GM23338 (cell line): ENCODE measurements at regions not wholly inside any gene's neighbourhood (a gene's known extent, or its start where the extent isn't known, plus 50 kb on each side); places are given as distances from the start of the nearest gene placed in this dataset.

Experiments
- ATAC-seq: fragments of 200-7000 bp; cut with Tn5 transposase; 3 replicates; pipeline ENCODE4 v1.9.1; 2020
- DNase-seq: peaks from one replicate; pipeline ENCODE4 v3.0.0-alpha.2; 2015; ENCODE audit warnings: low spot score
- H2AFZ ChIP-seq: fragments of 200-600 bp; sonication (generic); 2 replicates; pipeline ENCODE4 v1.8.0; 2016; ENCODE audit warnings: antibody characterized with exemption, mild to moderate bottlenecking, moderate library complexity
- H3F3A ChIP-seq: fragments of 200-600 bp; sonication (generic); replicated peaks from 2 replicates; pipeline ENCODE4 v1.8.0; 2017; ENCODE audit warnings: antibody characterized with exemption, mixed run types, low read depth
- H3K27ac ChIP-seq: fragments of 200-600 bp; sonication (generic); 2 replicates; pipeline ENCODE4 v1.6.1; 2016; ENCODE audit warnings: low read depth
- H3K27me3 ChIP-seq: fragments of 200-600 bp; sonication (generic); 2 replicates; pipeline ENCODE4 v1.8.0; 2016; ENCODE audit warnings: mild to moderate bottlenecking, mixed run types, moderate library complexity; ENCODE audit not compliant: insufficient read depth
- H3K36me3 ChIP-seq: fragments of 200-600 bp; sonication (generic); 2 replicates; pipeline ENCODE4 v1.8.0; 2016; ENCODE audit warnings: mild to moderate bottlenecking; ENCODE audit not compliant: insufficient read depth
- H3K4me1 ChIP-seq: fragments of 200-600 bp; sonication (generic); 2 replicates; pipeline ENCODE4 v1.8.0; 2016; ENCODE audit warnings: mild to moderate bottlenecking, moderate library complexity; ENCODE audit not compliant: insufficient read depth
- H3K4me2 ChIP-seq: fragments of 200-600 bp; sonication (generic); 2 replicates; pipeline ENCODE4 v1.7.1; 2017; ENCODE audit warnings: mixed run types
- H3K4me3 ChIP-seq: fragments of 200-600 bp; sonication (generic); 2 replicates; pipeline ENCODE4 v1.6.1; 2016; ENCODE audit warnings: mixed run types
- H3K79me2 ChIP-seq: fragments of 200-600 bp; sonication (generic); replicated peaks from 2 replicates; pipeline ENCODE4 v1.8.0; 2017; ENCODE audit warnings: mild to moderate bottlenecking; ENCODE audit not compliant: insufficient read depth
- H3K9me2 ChIP-seq: fragments of 200-600 bp; sonication (generic); 2 replicates; pipeline ENCODE4 v1.8.0; 2017; ENCODE audit not compliant: insufficient read depth
- H4K20me1 ChIP-seq: fragments of 200-600 bp; sonication (generic); replicated peaks from 2 replicates; pipeline ENCODE4 v1.8.0; 2017; ENCODE audit warnings: mild to moderate bottlenecking; ENCODE audit not compliant: insufficient read depth
- H3K27ac Mint-ChIP-seq: 2 replicates; pipeline ENCODE4 v1.8.0; 2020; ENCODE audit warnings: inconsistent platforms, mild to moderate bottlenecking, moderate library complexity, mixed read lengths
- H3K27me3 Mint-ChIP-seq: 3 replicates; pipeline ENCODE4 v1.8.0; 2022; ENCODE audit warnings: low read depth, mild to moderate bottlenecking, moderate library complexity, mixed read lengths, inconsistent platforms; ENCODE audit not compliant: insufficient read depth, poor library complexity
- H3K36me3 Mint-ChIP-seq: 3 replicates; pipeline ENCODE4 v1.8.0; 2021; ENCODE audit warnings: low read depth, mild to moderate bottlenecking, inconsistent platforms, moderate library complexity, mixed read lengths
- H3K4me1 Mint-ChIP-seq: 3 replicates; pipeline ENCODE4 v1.8.0; 2020; ENCODE audit warnings: mild to moderate bottlenecking, inconsistent platforms, mixed read lengths
- H3K4me3 Mint-ChIP-seq: 3 replicates; pipeline ENCODE4 v1.8.0; 2021; ENCODE audit warnings: moderate library complexity, mild to moderate bottlenecking, inconsistent platforms, mixed read lengths
- H3K9me3 Mint-ChIP-seq: 3 replicates; pipeline ENCODE4 v1.8.0; 2020; ENCODE audit warnings: moderate library complexity, mild to moderate bottlenecking, inconsistent platforms, mixed read lengths
- CREB1 ChIP-seq: fragments of 250-450 bp; sonication (Bioruptor Pico); IDR thresholded peaks from 2 replicates; pipeline ENCODE4 v1.5.0; 2020; ENCODE audit warnings: low read depth, mild to moderate bottlenecking, moderate library complexity
- CTCF ChIP-seq, 2 experiments: fragments of 200-600 bp in 1 of 2; sonication (generic) in 1 of 2; conservative IDR thresholded peaks; 2 replicates each; pipeline versions ENCODE4 v1.5.1 to v1.6.1; 2016 to 2017; ENCODE audit warnings: antibody characterized with exemption in 2 of 2, low read depth in 2 of 2, mild to moderate bottlenecking in 2 of 2, moderate library complexity in 1 of 2
- ETS1 ChIP-seq: IDR thresholded peaks from 2 replicates; pipeline ENCODE4 v1.6.1; 2016; ENCODE audit warnings: antibody characterized with exemption
- EZH2 ChIP-seq: fragments of 200-600 bp; sonication (generic); IDR thresholded peaks from one replicate; pipeline ENCODE4 v1.8.0; 2017; ENCODE audit warnings: antibody characterized with exemption, mild to moderate bottlenecking, low read depth; ENCODE audit not compliant: unreplicated experiment
- EZH2phosphoT487 ChIP-seq: fragments of 200-600 bp; sonication (generic); IDR thresholded peaks from one replicate; pipeline ENCODE4 v1.8.1; 2018; ENCODE audit warnings: antibody characterized with exemption; ENCODE audit not compliant: unreplicated experiment
- JUNB ChIP-seq: IDR thresholded peaks from one replicate; pipeline ENCODE4 v1.6.1; 2016; ENCODE audit warnings: antibody characterized with exemption; ENCODE audit not compliant: unreplicated experiment
- NANOG ChIP-seq: IDR thresholded peaks from 2 replicates; pipeline ENCODE4 v1.6.1; 2016; ENCODE audit warnings: antibody characterized with exemption, borderline replicate concordance
- POLR2AphosphoS5 ChIP-seq: IDR thresholded peaks from 2 replicates; pipeline ENCODE4 v1.6.1; 2016; ENCODE audit warnings: antibody characterized with exemption, low read depth
- REST ChIP-seq: IDR thresholded peaks from one replicate; pipeline ENCODE4 v1.6.1; 2018; ENCODE audit warnings: antibody characterized with exemption; ENCODE audit not compliant: unreplicated experiment
- STAT1 ChIP-seq: IDR thresholded peaks from one replicate; pipeline ENCODE4 v1.6.1; 2016; ENCODE audit warnings: antibody characterized with exemption; ENCODE audit not compliant: unreplicated experiment
- ZNF114 ChIP-seq: fragments of 250-450 bp; sonication (Bioruptor Pico); IDR thresholded peaks from 2 replicates; pipeline ENCODE4 v1.5.0; 2020; ENCODE audit warnings: mild to moderate bottlenecking, moderate library complexity
- ZNF331 ChIP-seq: fragments of 250-450 bp; sonication (Bioruptor Pico); IDR thresholded peaks from 2 replicates; pipeline ENCODE4 v1.5.0; 2020; ENCODE audit warnings: low read depth, mild to moderate bottlenecking, moderate library complexity
- ZNF462 ChIP-seq: fragments of 250-450 bp; sonication (Bioruptor Pico); IDR thresholded peaks from 2 replicates; pipeline ENCODE4 v1.5.0; 2020; ENCODE audit warnings: mild to moderate bottlenecking, moderate library complexity

GRCh38 chr2:228594012-228594411 is 412.5 kb upstream of the SPHKAP start:
- no peak overlapping the region for H3K27ac Mint-ChIP-seq

More at GRCh38 chr2:228594012-228594411, 412.5 kb upstream of the SPHKAP start:
- no peaks in the 10 kb centered on the region for H3K4me1 Mint-ChIP-seq
- H3K27me3 ChIP-seq, result no peaks in the 10 kb centered on the region
- no peak overlapping the region for H3K4me2 ChIP-seq
- DNase-seq, result no peak
- H3K27me3 Mint-ChIP-seq, result no peaks in the 10 kb centered on the region
- H3K36me3 ChIP-seq, result no peaks in the 10 kb centered on the region
- no peak overlapping the region for H3K4me3 Mint-ChIP-seq
- H3F3A ChIP-seq, result no peaks in the 10 kb centered on the region
- no peak overlapping the region for H3K4me3 ChIP-seq
- H2AFZ ChIP-seq, result no peak overlapping the region
- H3K27ac ChIP-seq, result no peak overlapping the region
- ATAC-seq, result no peak
- peaks cover 4% of the 10 kb centered on the region; the same call in 1 of the 2 replicates for H3K9me2 ChIP-seq
- H4K20me1 ChIP-seq, result no peaks in the 10 kb centered on the region
- no peaks in the 10 kb centered on the region for H3K79me2 ChIP-seq
- H3K9me3 Mint-ChIP-seq, result no peaks in the 10 kb centered on the region; the same call in 2 of the 3 replicates
- H3K36me3 Mint-ChIP-seq, result no peaks in the 10 kb centered on the region
- TF ChIP-seq CREB1 (CRISPR knock-in tag) (no peak), ZNF331 (CRISPR knock-in tag) (no peak), EZH2phosphoT487 (no peak), NANOG (no peak), REST (no peak), EZH2 (no peak), CTCF (conservative IDR thresholded peaks at IDR 0.05; ENCODE audit: low read depth in 2 of 2) (no peak), JUNB (no peak), ZNF462 (CRISPR knock-in tag) (no peak), POLR2AphosphoS5 (no peak), STAT1 (no peak), ZNF114 (CRISPR knock-in tag) (no peak), ETS1 (no peak)
- H3K4me1 ChIP-seq, result no peaks in the 10 kb centered on the region
